Calu3 (cell line): ENCODE measurements at regions not wholly inside any gene's neighbourhood (a gene's known extent, or its start where the extent isn't known, plus 50 kb on each side); places are given as distances from the start of the nearest gene placed in this dataset.

Source experiments
- BruUV-seq: library from RNA; stranded (reverse); fragments of 400-500 nt; replicated peaks from 2 replicates; lab custom pipeline; 2021; lab: Mats Ljungman, UMichigan
- CTCF ChIA-PET: fragments of 300-600 bp; sonication (Branson Sonifier 250); formaldehyde crosslinking; loops from one replicate; lab custom pipeline; 2022; ENCODE audit warnings: antibody characterized with exemption; lab: Charles Lee
- DNase-seq: peaks from one replicate; pipeline ENCODE4 v3.0.0; 2022
- H3K27ac Mint-ChIP-seq: one replicate; pipeline ENCODE4 v1.8.0; 2022; ENCODE audit warnings: mixed read lengths; ENCODE audit not compliant: unreplicated experiment
- H3K27me3 Mint-ChIP-seq: one replicate; pipeline ENCODE4 v1.8.0; 2022; ENCODE audit warnings: mixed read lengths; ENCODE audit not compliant: unreplicated experiment
- H3K36me3 Mint-ChIP-seq: one replicate; pipeline ENCODE4 v1.8.0; 2022; ENCODE audit warnings: mild to moderate bottlenecking, moderate library complexity, mixed read lengths; ENCODE audit not compliant: insufficient read depth, unreplicated experiment
- H3K4me1 Mint-ChIP-seq: one replicate; pipeline ENCODE4 v1.8.0; 2022; ENCODE audit warnings: mild to moderate bottlenecking, low read depth, mixed read lengths; ENCODE audit not compliant: unreplicated experiment
- H3K4me3 Mint-ChIP-seq: one replicate; pipeline ENCODE4 v1.8.0; 2022; ENCODE audit warnings: mild to moderate bottlenecking, low read depth, moderate library complexity, mixed read lengths; ENCODE audit not compliant: unreplicated experiment
- H3K9me3 Mint-ChIP-seq: one replicate; pipeline ENCODE4 v1.8.0; 2022; ENCODE audit warnings: low read depth, mixed read lengths; ENCODE audit not compliant: unreplicated experiment
- CTCF ChIP-seq: fragments of 200-600 bp; IDR thresholded peaks from one replicate; pipeline ENCODE4 v1.8.0; 2022; ENCODE audit warnings: antibody characterized with exemption; ENCODE audit not compliant: unreplicated experiment
- intact Hi-C: fragments of 100-400 bp; cut with micrococcal nuclease; formaldehyde crosslinking; loops from one replicate; pipeline ENCODE4 v1.10.0; 2022; ENCODE audit not compliant: unreplicated experiment

GRCh38 chr11:115741376-115742107 lies 237.3 kb upstream of the CADM1 start:
- peaks cover 17% of the 10 kb centered on the region for H3K9me3 Mint-ChIP-seq
- BruUV-seq: no TSS peak
- CTCF ChIA-PET: no interaction called here
- no peak for DNase-seq
- no peak for TF ChIP-seq CTCF
- H3K4me3 Mint-ChIP-seq: no peak overlapping the region
- no peak overlapping the region for H3K27ac Mint-ChIP-seq
- intact Hi-C loops: no loop called here
- no peaks in the 10 kb centered on the region for H3K27me3 Mint-ChIP-seq
- no peaks in the 10 kb centered on the region for H3K36me3 Mint-ChIP-seq
- no peaks in the 10 kb centered on the region for H3K4me1 Mint-ChIP-seq

- CTCF ChIA-PET: no interaction called here
- no peak for TF ChIP-seq CTCF
- H3K9me3 Mint-ChIP-seq: peaks cover 14% of the 10 kb centered on the region
- intact Hi-C loops: no loop called here
- DNase-seq: no peak
- H3K27ac Mint-ChIP-seq: no peak overlapping the region
- no peak overlapping the region for H3K4me3 Mint-ChIP-seq
- no peaks in the 10 kb centered on the region for H3K27me3 Mint-ChIP-seq
- no peaks in the 10 kb centered on the region for H3K4me1 Mint-ChIP-seq
- BruUV-seq: no TSS peak
- H3K36me3 Mint-ChIP-seq: no peaks in the 10 kb centered on the region
These were observed 236.1 kb upstream of the CADM1 start for GRCh38 chr11:115740324-115740723.

- no TSS peak for BruUV-seq
- H3K27ac Mint-ChIP-seq: no peak overlapping the region
- no peak overlapping the region for H3K4me3 Mint-ChIP-seq
- intact Hi-C loops: no loop called here
- TF ChIP-seq CTCF: no peak
- no peaks in the 10 kb centered on the region for H3K27me3 Mint-ChIP-seq
- H3K36me3 Mint-ChIP-seq: no peaks in the 10 kb centered on the region
- H3K4me1 Mint-ChIP-seq: no peaks in the 10 kb centered on the region
- peaks cover 14% of the 10 kb centered on the region for H3K9me3 Mint-ChIP-seq
- CTCF ChIA-PET: no interaction called here
- no peak for DNase-seq
These were observed 235.7 kb upstream of the CADM1 start for GRCh38 chr11:115739878-115740277.

- CTCF ChIA-PET: interaction anchor here (0.5 kb wide), 1 partner anchor 22 kb away, joined by 8 read pairs; no protein-coding TSS in a partner anchor
- no peak for TF ChIP-seq CTCF
- DNase-seq: no peak
- intact Hi-C loops: no loop called here
- Mint-ChIP-seq H3K9me3 (peaks cover 14% of the 10 kb centered on the region), H3K27me3 (no peaks in the 10 kb centered on the region), H3K4me1 (no peaks in the 10 kb centered on the region), H3K36me3 (no peaks in the 10 kb centered on the region), H3K4me3 (no peak overlapping the region), H3K27ac (no peak overlapping the region)
- no TSS peak for BruUV-seq
These were observed 234.9 kb upstream of the CADM1 start for GRCh38 chr11:115739146-115739545.
